DOHH2 (cell line): ENCODE measurements at regions not wholly inside any gene's neighbourhood (a gene's known extent, or its start where the extent isn't known, plus 50 kb on each side); places are given as distances from the start of the nearest gene placed in this dataset.

Experiments used
- H3F3A ChIP-seq: fragments of 200-600 bp; sonication (generic), shearing (Covaris generic); 2 replicates; pipeline ENCODE4 v1.6.0; 2016; ENCODE audit warnings: antibody characterized with exemption, mild to moderate bottlenecking; ENCODE audit not compliant: control insufficient read depth, insufficient read depth
- H3K27ac ChIP-seq: fragments of 200-600 bp; sonication (generic); 2 replicates; pipeline ENCODE4 v1.5.1; 2014; ENCODE audit warnings: low read depth, mild to moderate bottlenecking, low read length, moderate library complexity
- H3K27me3 ChIP-seq: fragments of 200-600 bp; sonication (generic); 2 replicates; pipeline ENCODE4 v1.6.1; 2014; ENCODE audit warnings: mild to moderate bottlenecking, low read length, mixed read lengths; ENCODE audit not compliant: control insufficient read depth
- H3K36me3 ChIP-seq: fragments of 200-600 bp; sonication (generic); 2 replicates; pipeline ENCODE4 v1.6.1; 2014; ENCODE audit warnings: mild to moderate bottlenecking, low read length, moderate library complexity, mixed read lengths; ENCODE audit not compliant: control insufficient read depth
- H3K4me1 ChIP-seq: fragments of 200-600 bp; sonication (generic); 2 replicates; pipeline ENCODE4 v1.6.1; 2014; ENCODE audit warnings: mild to moderate bottlenecking, low read length, mixed read lengths; ENCODE audit not compliant: control insufficient read depth
- H3K4me2 ChIP-seq: fragments of 200-600 bp; sonication (generic); 2 replicates; pipeline ENCODE4 v1.6.0; 2014; ENCODE audit warnings: mild to moderate bottlenecking, low read length, moderate library complexity
- H3K4me3 ChIP-seq: fragments of 200-600 bp; sonication (generic); 2 replicates; pipeline ENCODE4 v1.5.1; 2014; ENCODE audit warnings: mild to moderate bottlenecking, low read length, mixed read lengths
- H3K79me2 ChIP-seq: fragments of 200-600 bp; sonication (generic); 2 replicates; pipeline ENCODE4 v1.6.1; 2014; ENCODE audit warnings: mild to moderate bottlenecking, low read length, mixed read lengths; ENCODE audit not compliant: control insufficient read depth
- H3K9me2 ChIP-seq: fragments of 200-600 bp; sonication (generic); replicated peaks from 2 replicates; pipeline ENCODE4 v1.6.1; 2014; ENCODE audit warnings: mild to moderate bottlenecking, low read length, mixed read lengths; ENCODE audit not compliant: control insufficient read depth
- H3K9me3 ChIP-seq: fragments of 200-600 bp; sonication (generic); 2 replicates; pipeline ENCODE4 v1.6.1; 2014; ENCODE audit warnings: antibody characterized with exemption, low read length, mixed read lengths; ENCODE audit not compliant: control insufficient read depth, insufficient read depth
- H4K20me1 ChIP-seq: fragments of 200-600 bp; sonication (generic); 2 replicates; pipeline ENCODE4 v1.6.0; 2014; ENCODE audit warnings: low read depth, mild to moderate bottlenecking, antibody characterized with exemption, low read length, moderate library complexity; ENCODE audit not compliant: control insufficient read depth, insufficient read depth
- CTCF ChIP-seq: fragments of 200-600 bp; sonication (generic); IDR thresholded peaks from one replicate; pipeline ENCODE4 v1.5.1; 2014; ENCODE audit warnings: antibody characterized with exemption, mild to moderate bottlenecking, low read depth, low read length; ENCODE audit not compliant: poor library complexity, severe bottlenecking
- EZH2phosphoT487 ChIP-seq: fragments of 200-600 bp; sonication (generic); IDR thresholded peaks from 2 replicates; pipeline ENCODE4 v1.6.1; 2017; ENCODE audit warnings: borderline replicate concordance, mild to moderate bottlenecking, antibody characterized with exemption, low read length, moderate library complexity, mixed read lengths

DNA sequence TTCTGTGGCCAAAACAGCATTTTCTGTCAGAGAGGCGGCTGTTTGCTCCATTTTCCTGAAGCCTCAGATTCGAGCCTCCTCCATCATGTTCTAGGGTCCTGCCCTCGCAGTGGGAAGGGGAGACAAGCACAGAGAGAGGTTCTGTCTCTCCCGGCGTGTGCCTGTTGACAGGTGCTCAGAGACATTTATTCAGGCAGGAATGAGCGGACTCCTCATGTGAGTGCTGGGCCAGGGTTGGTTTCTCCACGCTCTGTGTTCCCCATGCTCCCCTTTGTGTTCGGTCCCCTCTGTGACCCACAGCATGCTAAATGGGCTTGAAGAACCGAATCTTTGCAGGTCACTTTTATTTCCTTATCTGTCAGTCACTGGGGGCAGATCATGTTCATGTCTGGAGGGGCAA is 374.6 kb downstream of the GLRX3 start:
- no peak for TF ChIP-seq CTCF
- TF ChIP-seq EZH2phosphoT487 = no peak
- no peaks in the 10 kb centered on the region for H4K20me1 ChIP-seq
- H3K4me1 ChIP-seq = no peaks in the 10 kb centered on the region
- no peaks in the 10 kb centered on the region for H3K9me2 ChIP-seq
- no peak overlapping the region for H3K4me3 ChIP-seq
- H3K27me3 ChIP-seq = no peaks in the 10 kb centered on the region
- no peaks in the 10 kb centered on the region for H3F3A ChIP-seq
- H3K79me2 ChIP-seq = no peaks in the 10 kb centered on the region
- no peak overlapping the region for H3K27ac ChIP-seq
- H3K4me2 ChIP-seq = no peak overlapping the region
- no peaks in the 10 kb centered on the region for H3K36me3 ChIP-seq
- no peaks in the 10 kb centered on the region for H3K9me3 ChIP-seq

DNA sequence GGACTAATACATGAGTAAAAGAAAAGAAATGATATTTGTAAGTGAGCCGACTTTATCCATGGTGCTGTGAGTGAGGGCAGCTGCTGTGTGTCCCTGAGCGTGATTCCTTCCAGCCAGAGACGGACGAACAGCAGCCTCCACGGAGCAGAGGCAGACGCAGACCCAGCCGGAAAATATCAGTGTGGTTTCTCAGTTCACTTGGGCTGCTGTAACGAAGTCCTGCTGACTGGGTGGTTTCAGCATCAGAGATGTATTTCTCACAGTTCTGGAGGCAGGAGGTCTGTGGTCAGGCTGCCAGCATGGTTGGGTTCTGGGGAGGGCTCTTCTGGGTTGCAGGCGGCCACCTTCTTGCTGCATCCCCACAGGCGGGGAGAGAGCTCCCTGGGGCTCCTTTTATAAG is 375.6 kb downstream of the GLRX3 start:
- H3K9me3 ChIP-seq = no peaks in the 10 kb centered on the region
- H3K36me3 ChIP-seq = no peaks in the 10 kb centered on the region
- H3K9me2 ChIP-seq = no peaks in the 10 kb centered on the region
- no peaks in the 10 kb centered on the region for H3K4me1 ChIP-seq
- no peaks in the 10 kb centered on the region for H3K79me2 ChIP-seq
- no peaks in the 10 kb centered on the region for H3K27me3 ChIP-seq
- H4K20me1 ChIP-seq = no peaks in the 10 kb centered on the region
- TF ChIP-seq EZH2phosphoT487 (no peak), CTCF (no peak)
- no peak overlapping the region for H3K4me2 ChIP-seq
- H3F3A ChIP-seq = no peaks in the 10 kb centered on the region
- H3K4me3 ChIP-seq = no peak overlapping the region
- H3K27ac ChIP-seq = no peak overlapping the region

- H3K36me3 ChIP-seq = no peaks in the 10 kb centered on the region
- no peak overlapping the region for H3K4me3 ChIP-seq
- TF ChIP-seq EZH2phosphoT487 (no peak), CTCF (no peak)
- no peaks in the 10 kb centered on the region for H3K79me2 ChIP-seq
- no peak overlapping the region for H3K27ac ChIP-seq
- H3K4me2 ChIP-seq = no peak overlapping the region
- H4K20me1 ChIP-seq = no peaks in the 10 kb centered on the region
- H3K27me3 ChIP-seq = no peaks in the 10 kb centered on the region
- H3K9me3 ChIP-seq = no peaks in the 10 kb centered on the region
- H3F3A ChIP-seq = no peaks in the 10 kb centered on the region
- H3K4me1 ChIP-seq = no peaks in the 10 kb centered on the region
- H3K9me2 ChIP-seq = no peaks in the 10 kb centered on the region
Measured at GRCh38 chr10:130512936-130513335, 376.7 kb downstream of the GLRX3 start.

DNA sequence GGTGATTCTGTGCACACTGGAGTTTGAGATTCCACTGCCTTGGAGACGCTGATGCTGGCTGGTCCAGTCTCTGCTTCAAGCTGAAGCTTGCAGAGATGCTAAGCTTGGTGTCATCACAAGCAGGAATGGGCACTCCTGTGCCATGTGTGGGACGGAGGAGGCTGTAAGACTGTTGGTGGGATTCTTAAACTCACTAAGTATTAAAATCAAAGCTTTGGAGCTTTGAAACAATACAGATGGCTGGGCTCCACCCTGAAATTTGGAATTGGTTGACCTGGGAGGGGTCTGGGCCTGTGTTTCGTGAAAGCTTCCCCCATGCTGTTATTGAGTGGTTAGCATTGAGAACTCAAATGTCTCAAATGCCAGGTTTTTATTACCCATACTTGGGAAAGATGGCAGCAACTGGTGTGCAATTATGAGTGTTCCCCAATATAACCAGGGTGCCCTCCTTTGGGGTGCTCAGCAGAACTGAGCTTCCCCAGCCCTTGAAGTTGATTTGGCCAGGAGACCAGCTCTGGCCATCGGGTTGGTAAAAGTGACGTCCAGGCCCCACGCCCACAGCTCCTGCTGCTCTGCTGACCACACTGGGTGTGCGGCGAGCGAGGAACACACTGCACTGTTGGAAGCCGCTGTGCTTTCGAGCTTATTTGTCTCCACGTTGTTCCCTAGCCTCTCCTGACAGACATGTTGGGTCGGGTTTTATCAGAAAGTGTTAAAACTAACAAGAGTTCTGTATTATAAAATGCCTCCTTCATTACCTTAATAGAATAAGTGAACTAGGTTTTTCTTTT is 377.7 kb downstream of the GLRX3 start:
- no peak overlapping the region for H3K4me3 ChIP-seq
- no peaks in the 10 kb centered on the region for H3K27me3 ChIP-seq
- no peaks in the 10 kb centered on the region for H3K79me2 ChIP-seq
- H3K9me3 ChIP-seq = no peaks in the 10 kb centered on the region
- H3K9me2 ChIP-seq = no peaks in the 10 kb centered on the region
- no peak overlapping the region for H3K4me2 ChIP-seq
- TF ChIP-seq CTCF (no peak), EZH2phosphoT487 (no peak)
- no peaks in the 10 kb centered on the region for H3F3A ChIP-seq
- no peak overlapping the region for H3K27ac ChIP-seq
- H3K36me3 ChIP-seq = no peaks in the 10 kb centered on the region
- no peaks in the 10 kb centered on the region for H3K4me1 ChIP-seq
- H4K20me1 ChIP-seq = no peaks in the 10 kb centered on the region
